ENCODE measurements at regions not wholly inside any gene's neighbourhood (a gene's known extent, or its start where the extent isn't known, plus 50 kb on each side); places are given as distances from the start of the nearest gene placed in this dataset.

GRCh38 chr22:44442186-44442815 is 55.7 kb downstream of the RTL6 start:
- Mint-ChIP-seq H3K36me3 (ENCODE audit: low read depth) (peaks cover 3% of the 10 kb centered on the region), H3K4me1 (no peaks in the 10 kb centered on the region), H3K4me3 (no peak overlapping the region), H3K9me3 (peaks cover 5% of the 10 kb centered on the region), H3K27ac (no peak overlapping the region), H3K27me3 (no peaks in the 10 kb centered on the region)
- ChIA-PET CTCF (no interaction called here), POLR2A (no interaction called here)
- DNase-seq: no peak

- Mint-ChIP-seq H3K27ac (no peak overlapping the region), H3K4me3 (no peak overlapping the region), H3K9me3 (peaks cover 3% of the 10 kb centered on the region), H3K27me3 (no peaks in the 10 kb centered on the region), H3K4me1 (no peaks in the 10 kb centered on the region), H3K36me3 (ENCODE audit: low read depth) (peaks cover 2% of the 10 kb centered on the region)
- POLR2A ChIA-PET: no interaction called here
- no peak for DNase-seq
- CTCF ChIA-PET: no interaction called here
Observed at GRCh38 chr22:44441401-44442185, 56.4 kb downstream of the RTL6 start.

- no peaks in the 10 kb centered on the region for H3K4me1 Mint-ChIP-seq
- no peaks in the 10 kb centered on the region for H3K9me3 Mint-ChIP-seq
- no peaks in the 10 kb centered on the region for H3K36me3 Mint-ChIP-seq (ENCODE audit: low read depth)
- no peak overlapping the region for H3K27ac Mint-ChIP-seq
- CTCF ChIA-PET: no interaction called here
- H3K4me3 Mint-ChIP-seq: no peak overlapping the region
- POLR2A ChIA-PET: no interaction called here
- peaks cover 1% of the 10 kb centered on the region for H3K27me3 Mint-ChIP-seq
- no peak for DNase-seq
Observed at GRCh38 chr22:44440224-44441160, 57.5 kb downstream of the RTL6 start.

- ChIA-PET CTCF (no interaction called here), POLR2A (no interaction called here)
- Mint-ChIP-seq H3K27me3 (peaks cover 1% of the 10 kb centered on the region), H3K4me1 (no peaks in the 10 kb centered on the region), H3K4me3 (no peak overlapping the region), H3K9me3 (no peaks in the 10 kb centered on the region), H3K27ac (no peak overlapping the region), H3K36me3 (ENCODE audit: low read depth) (no peaks in the 10 kb centered on the region)
- no peak for DNase-seq
Observed at GRCh38 chr22:44439356-44440223, 58.4 kb downstream of the RTL6 start.

GRCh38 chr22:44438481-44439131 is 59.4 kb downstream of the RTL6 start:
- ChIA-PET POLR2A (no interaction called here), CTCF (no interaction called here)
- no peak for DNase-seq
- no peak overlapping the region for H3K27ac Mint-ChIP-seq
- no peaks in the 10 kb centered on the region for H3K36me3 Mint-ChIP-seq (ENCODE audit: low read depth)
- H3K4me3 Mint-ChIP-seq: no peak overlapping the region
- H3K4me1 Mint-ChIP-seq: no peaks in the 10 kb centered on the region
- peaks cover 1% of the 10 kb centered on the region for H3K27me3 Mint-ChIP-seq
- H3K9me3 Mint-ChIP-seq: no peaks in the 10 kb centered on the region

- Mint-ChIP-seq H3K4me1 (no peaks in the 10 kb centered on the region), H3K27me3 (peaks cover 1% of the 10 kb centered on the region), H3K36me3 (ENCODE audit: low read depth) (no peaks in the 10 kb centered on the region), H3K27ac (no peak overlapping the region), H3K4me3 (no peak overlapping the region), H3K9me3 (no peaks in the 10 kb centered on the region)
- ChIA-PET POLR2A (no interaction called here), CTCF (no interaction called here)
- DNase-seq: no peak
Observed at GRCh38 chr22:44438056-44438455, 60.0 kb downstream of the RTL6 start.

- Mint-ChIP-seq H3K9me3 (no peaks in the 10 kb centered on the region), H3K4me3 (no peak overlapping the region), H3K27ac (no peak overlapping the region), H3K4me1 (no peaks in the 10 kb centered on the region), H3K27me3 (peaks cover 1% of the 10 kb centered on the region), H3K36me3 (ENCODE audit: low read depth) (no peaks in the 10 kb centered on the region)
- POLR2A ChIA-PET: no interaction called here
- CTCF ChIA-PET: no interaction called here
- no peak for DNase-seq
Observed at GRCh38 chr22:44437216-44438055, 60.6 kb downstream of the RTL6 start.

GRCh38 chr22:44436736-44437135 is 61.3 kb downstream of the RTL6 start:
- Mint-ChIP-seq H3K27ac (no peak overlapping the region), H3K9me3 (no peaks in the 10 kb centered on the region), H3K36me3 (ENCODE audit: low read depth) (no peaks in the 10 kb centered on the region), H3K4me3 (no peak overlapping the region), H3K27me3 (peaks cover 1% of the 10 kb centered on the region), H3K4me1 (no peaks in the 10 kb centered on the region)
- DNase-seq: no peak
- ChIA-PET CTCF (no interaction called here), POLR2A (no interaction called here)

GRCh38 chr22:44431256-44431655 is 66.8 kb downstream of the RTL6 start:
- POLR2A ChIA-PET: interaction anchor here (0.7 kb wide), 1 partner anchor 19 kb away, joined by 3 read pairs; no protein-coding TSS in a partner anchor
- no peak overlapping the region for H3K4me3 Mint-ChIP-seq
- no peaks in the 10 kb centered on the region for H3K4me1 Mint-ChIP-seq
- H3K9me3 Mint-ChIP-seq: no peaks in the 10 kb centered on the region
- H3K27me3 Mint-ChIP-seq: peaks cover 1% of the 10 kb centered on the region
- H3K36me3 Mint-ChIP-seq (ENCODE audit: low read depth): no peaks in the 10 kb centered on the region
- no peak overlapping the region for H3K27ac Mint-ChIP-seq
- CTCF ChIA-PET: no interaction called here
- no peak for DNase-seq

- Mint-ChIP-seq H3K9me3 (no peaks in the 10 kb centered on the region), H3K4me1 (no peaks in the 10 kb centered on the region), H3K27me3 (no peaks in the 10 kb centered on the region), H3K4me3 (no peak overlapping the region), H3K36me3 (ENCODE audit: low read depth) (no peaks in the 10 kb centered on the region), H3K27ac (no peak overlapping the region)
- ChIA-PET POLR2A (no interaction called here), CTCF (no interaction called here)
- no peak for DNase-seq
Observed at GRCh38 chr22:44430716-44431115, 67.3 kb downstream of the RTL6 start.

GRCh38 chr22:44429941-44430587 is 68.0 kb downstream of the RTL6 start:
- ChIA-PET POLR2A (no interaction called here), CTCF (no interaction called here)
- H3K4me1 Mint-ChIP-seq: no peaks in the 10 kb centered on the region
- no peaks in the 10 kb centered on the region for H3K36me3 Mint-ChIP-seq (ENCODE audit: low read depth)
- no peak for DNase-seq
- no peaks in the 10 kb centered on the region for H3K27me3 Mint-ChIP-seq
- H3K27ac Mint-ChIP-seq: no peak overlapping the region
- H3K9me3 Mint-ChIP-seq: no peaks in the 10 kb centered on the region
- no peak overlapping the region for H3K4me3 Mint-ChIP-seq
